NCI-H446 (cell line): ENCODE measurements at regions not wholly inside any gene's neighbourhood (a gene's known extent, or its start where the extent isn't known, plus 50 kb on each side); places are given as distances from the start of the nearest gene placed in this dataset.

Experiments used
- DNase-seq, 2 experiments: peaks; one replicate each; lab custom pipeline; 2025; lab: John Stamatoyannopoulos, UW

DNA sequence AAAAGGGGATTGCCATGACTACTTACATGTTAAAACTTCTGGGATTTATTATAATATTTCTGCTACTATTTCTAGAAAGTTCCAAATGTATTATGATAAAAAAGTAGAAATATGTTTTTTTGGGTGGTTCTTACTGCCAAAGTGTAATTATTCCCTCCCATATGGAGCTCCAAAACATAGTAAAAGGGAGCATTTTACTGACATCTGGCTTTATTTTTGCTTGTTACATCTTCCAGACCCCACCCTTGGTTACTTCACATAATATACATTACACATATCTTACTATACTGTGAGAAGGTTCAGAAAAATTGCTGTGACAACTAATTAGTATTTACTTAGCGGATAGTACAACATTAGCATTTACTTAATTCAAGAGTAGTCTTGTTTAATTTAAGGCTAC, 205.1 kb upstream of the TLL1 start:
- DNase-seq, result peak in 1 of 2 experiments; percentile 22

DNA sequence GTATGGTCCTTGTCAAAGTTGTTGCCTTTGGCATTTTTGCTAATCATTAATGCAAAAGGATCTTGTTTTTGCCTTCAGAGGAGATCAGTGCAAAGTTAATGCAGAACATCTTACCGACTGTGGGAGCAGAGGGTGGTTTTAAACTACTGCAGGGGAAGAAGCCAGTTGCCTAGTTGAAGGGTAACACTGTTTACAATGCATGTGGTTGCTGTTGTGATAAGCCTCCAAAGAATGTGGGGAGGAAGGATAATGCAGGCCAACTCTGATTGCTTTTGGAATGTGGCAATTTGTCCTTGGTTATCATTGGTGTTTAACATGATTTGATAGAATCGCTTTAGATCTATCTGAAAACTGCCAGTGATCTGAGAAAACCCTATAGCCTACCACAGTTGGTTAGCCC, 204.3 kb upstream of the TLL1 start:
- DNase-seq, result no peak

DNA sequence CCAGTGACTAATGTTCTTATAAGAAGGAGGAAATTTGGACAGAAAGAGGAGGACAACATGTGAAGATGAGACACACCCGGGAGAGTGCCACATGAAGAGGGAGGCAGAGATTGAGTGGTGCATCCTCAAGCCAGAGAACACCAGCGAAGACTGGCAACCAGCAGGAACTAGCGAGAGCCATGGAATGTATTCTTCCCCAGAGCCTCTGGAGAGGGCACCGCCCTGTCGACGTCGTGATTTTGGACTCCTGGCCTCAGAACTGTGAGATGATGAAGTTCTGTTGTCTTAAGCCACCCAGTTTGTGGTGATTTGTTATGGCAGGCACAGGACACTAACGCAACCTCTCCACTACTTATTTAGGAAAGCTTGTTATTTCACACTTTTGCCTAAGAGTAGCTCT, 196.0 kb upstream of the TLL1 start:
- no peak for DNase-seq

DNA sequence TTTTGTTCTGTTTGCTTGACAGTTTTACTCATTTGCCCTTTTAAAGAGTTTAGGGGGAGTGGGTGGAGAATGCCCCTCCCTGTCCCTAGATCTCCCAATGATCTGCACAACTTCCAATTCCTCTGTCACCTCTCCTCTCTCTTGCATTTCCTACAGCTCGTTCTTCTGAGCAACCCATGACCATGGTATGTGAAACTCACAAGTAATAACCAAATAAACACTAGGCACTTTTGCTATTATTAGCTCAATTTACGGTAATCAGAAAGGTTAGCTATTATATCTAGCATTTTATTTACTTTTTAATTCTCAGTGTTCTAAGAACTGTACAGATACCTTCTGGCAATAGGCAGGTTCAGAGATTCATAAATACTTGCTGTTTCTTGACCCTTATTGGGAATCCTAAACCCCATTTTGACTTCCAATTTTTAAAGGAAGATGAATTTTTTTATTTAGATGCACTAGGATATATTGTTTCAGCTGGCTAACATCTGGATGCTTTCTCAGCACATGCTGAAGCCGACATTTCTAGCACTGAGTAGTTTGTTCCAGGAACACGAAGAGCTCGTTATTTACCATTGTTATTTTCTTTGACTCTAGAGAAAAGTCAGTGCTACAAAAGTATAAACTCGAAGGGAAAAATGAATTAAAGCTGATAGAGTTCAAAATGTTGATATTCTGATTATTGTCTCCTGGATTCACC, 194.7 kb upstream of the TLL1 start:
- no peak for DNase-seq

GRCh38 chr4:165678936-165679325, 194.1 kb upstream of the TLL1 start:
- DNase-seq, result no peak

GRCh38 chr4:165680821-165681220, 192.2 kb upstream of the TLL1 start:
- DNase-seq, result no peak

- DNase-seq, result no peak
These were observed 190.4 kb upstream of the TLL1 start for GRCh38 chr4:165682611-165683010.

- peak in 1 of 2 experiments; percentile 27 for DNase-seq
These were observed 188.7 kb upstream of the TLL1 start for GRCh38 chr4:165684177-165684805.

DNA sequence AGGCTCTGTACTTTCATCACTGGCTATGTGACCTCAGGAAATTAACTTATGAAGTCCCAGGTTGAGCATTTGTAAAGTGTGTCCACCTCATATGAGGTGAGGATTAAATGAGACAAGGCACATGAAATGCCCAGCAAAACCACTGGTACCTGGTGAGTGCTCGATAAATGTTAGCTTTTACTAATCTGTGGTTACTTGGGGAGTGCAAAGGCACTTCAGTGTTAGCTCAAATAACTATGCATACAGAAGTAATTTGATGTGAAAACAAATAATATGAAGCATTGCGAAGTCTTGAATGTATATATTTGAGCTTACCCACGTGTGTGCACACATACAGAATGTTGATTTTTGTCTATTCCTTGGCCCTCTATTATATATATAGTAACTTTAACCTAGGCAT, 186.3 kb upstream of the TLL1 start:
- no peak for DNase-seq

- DNase-seq, result no peak
These were observed 183.9 kb upstream of the TLL1 start for GRCh38 chr4:165689159-165689558.

- no peak for DNase-seq
These were observed 181.0 kb upstream of the TLL1 start for GRCh38 chr4:165692082-165692481.

DNA sequence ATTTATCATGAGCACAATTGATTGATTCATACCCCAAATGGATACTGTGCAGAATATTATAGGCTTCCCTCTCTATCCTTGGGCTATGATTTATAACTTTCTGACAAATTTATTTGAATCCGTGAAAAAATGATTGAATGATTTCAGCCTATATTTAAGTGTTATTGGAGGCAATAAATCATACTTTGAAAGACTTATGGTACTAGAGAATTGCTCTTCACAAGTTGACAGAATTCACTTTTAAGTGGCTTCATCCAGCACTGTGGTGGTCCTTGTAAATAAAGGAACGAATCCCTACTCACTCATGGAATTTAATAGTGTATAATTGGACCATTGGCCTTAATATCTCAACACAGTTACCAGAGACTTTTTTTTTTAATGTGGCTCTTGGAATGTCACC, 174.8 kb upstream of the TLL1 start:
- no peak for DNase-seq

- no peak for DNase-seq
These were observed 174.0 kb upstream of the TLL1 start for GRCh38 chr4:165699055-165699454.

DNA sequence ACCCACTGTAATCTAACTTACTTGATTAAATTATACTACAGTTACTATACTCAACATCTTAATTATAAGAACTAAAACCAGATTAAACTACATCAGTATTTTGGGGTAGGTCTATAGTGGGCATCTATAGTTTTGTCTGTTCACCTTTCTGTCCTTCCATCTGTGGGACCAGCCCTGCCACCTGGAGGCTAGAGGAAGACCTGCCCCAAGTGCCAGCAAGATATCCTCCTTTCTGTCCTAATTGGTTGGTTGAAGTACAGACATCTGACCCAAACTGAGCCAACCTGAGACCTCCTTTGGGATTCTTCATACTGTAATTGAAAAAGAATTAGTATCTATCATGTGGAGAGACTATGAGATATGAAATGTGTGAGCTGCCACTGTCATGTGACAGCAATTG, 172.2 kb upstream of the TLL1 start:
- DNase-seq, result no peak

- DNase-seq, result no peak
These were observed 165.9 kb upstream of the TLL1 start for GRCh38 chr4:165707128-165707527.

DNA sequence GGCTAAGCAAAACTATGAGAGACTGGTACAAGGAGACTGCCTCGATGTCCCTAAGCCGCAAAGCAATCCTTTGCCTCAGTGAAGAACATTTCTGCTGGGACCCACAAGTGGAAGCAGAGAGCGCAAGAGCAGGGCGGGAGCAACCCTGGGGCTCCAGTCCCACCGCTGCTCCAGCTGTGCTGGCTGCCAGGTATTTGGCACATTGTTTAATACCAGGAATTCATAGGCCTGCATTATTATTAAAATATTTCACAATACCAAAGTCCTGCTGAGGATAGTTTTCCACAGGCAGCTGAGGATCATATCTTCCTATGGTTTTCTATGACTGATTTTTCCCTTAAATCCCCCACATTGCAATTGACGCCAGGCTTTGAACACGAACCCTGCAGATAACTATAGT, 163.5 kb upstream of the TLL1 start:
- DNase-seq, result no peak

GRCh38 chr4:165709973-165710526, 163.0 kb upstream of the TLL1 start:
- DNase-seq, result no peak

GRCh38 chr4:165711436-165711835, 161.6 kb upstream of the TLL1 start:
- peak in 1 of 2 experiments; percentile 62 for DNase-seq

- no peak for DNase-seq
These were observed 161.1 kb upstream of the TLL1 start for GRCh38 chr4:165711912-165712311.

GRCh38 chr4:165714650-165715049, 158.4 kb upstream of the TLL1 start:
- DNase-seq, result no peak

GRCh38 chr4:165715211-165715610, 157.8 kb upstream of the TLL1 start:
- no peak for DNase-seq

GRCh38 chr4:165715989-165716388, 157.0 kb upstream of the TLL1 start:
- DNase-seq, result no peak

GRCh38 chr4:165716472-165716871, 156.6 kb upstream of the TLL1 start:
- DNase-seq, result peak in 1 of 2 experiments; percentile 27

DNA sequence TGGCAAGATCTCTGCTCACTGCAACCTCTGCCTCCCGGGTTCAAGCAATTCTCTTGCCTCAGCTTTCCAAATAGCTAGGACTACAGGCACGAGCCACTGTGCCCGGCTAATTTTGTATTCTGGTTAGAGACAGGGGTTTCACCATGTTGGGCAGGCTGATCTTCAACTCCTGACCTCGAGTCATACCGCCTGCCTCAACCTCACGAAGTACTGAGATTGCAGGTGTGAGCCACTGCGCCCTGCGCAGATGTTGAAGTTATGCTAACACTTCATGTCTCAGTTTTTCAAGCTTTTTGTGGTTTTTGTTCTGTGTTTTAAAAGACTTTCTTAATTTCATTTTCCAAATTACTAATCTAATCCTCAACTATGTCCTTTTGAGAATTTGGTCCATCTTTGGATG, 154.4 kb upstream of the TLL1 start:
- DNase-seq, result no peak
